ENCODE measurements at regions not wholly inside any gene's neighbourhood (a gene's known extent, or its start where the extent isn't known, plus 50 kb on each side); places are given as distances from the start of the nearest gene placed in this dataset. TPM values are rescaled to one million over a fixed set of nuclear protein-coding genes. Genes with fewer than 3 reads are reported as not detected.

GRCh38 chr3:116640109-116640508 is 69.5 kb upstream of the TUSC7 start:
- Histone ChIP-seq H3K36me3 (ENCODE audit: control insufficient read depth in 1 of 2, insufficient read depth in 2 of 2, low read depth in 1 of 2, low read length in 2 of 2) (no peaks in the 10 kb centered on the region), H3K23ac (ENCODE audit: low read length in 2 of 2) (no peak overlapping the region), H2BK5ac (ENCODE audit: low read depth, low read length, poor library complexity, severe bottlenecking) (no peak overlapping the region), H3K27me3 (ENCODE audit: control insufficient read depth in 1 of 2, insufficient read depth in 1 of 2, low read length in 2 of 2) (no peaks in the 10 kb centered on the region), H3K79me1 (replicated peaks; ENCODE audit: low read length, poor library complexity, severe bottlenecking) (no peaks in the 10 kb centered on the region), H2BK15ac (ENCODE audit: low read depth, poor library complexity, severe bottlenecking) (no peak overlapping the region), H3K4me1 (ENCODE audit: control insufficient read depth, insufficient read depth, low read depth, low read length) (no peaks in the 10 kb centered on the region), H3K4me2 (ENCODE audit: low read length, poor library complexity, severe bottlenecking) (no peak overlapping the region), H3K18ac (ENCODE audit: low read depth in 1 of 2, low read length in 2 of 2) (no peak overlapping the region), H3K14ac (ENCODE audit: low read length in 2 of 2) (no peak overlapping the region), H3K9me3 (ENCODE audit: control insufficient read depth, low read length) (no peaks in the 10 kb centered on the region), H2AFZ (ENCODE audit: low read depth, low read length) (no peak overlapping the region), H2BK120ac (ENCODE audit: low read depth, low read length) (no peak overlapping the region), H3K4me3 (ENCODE audit: insufficient read depth in 1 of 2, low read depth in 1 of 2, low read length in 2 of 2) (no peak overlapping the region), H2AK5ac (ENCODE audit: low read length, severe bottlenecking) (no peak overlapping the region), H3K9ac (ENCODE audit: low read length) (no peak overlapping the region), H3K4ac (ENCODE audit: low read depth in 1 of 2, low read length in 2 of 2) (no peak overlapping the region), H2BK12ac (ENCODE audit: low read length in 2 of 2) (no peak overlapping the region), H4K91ac (ENCODE audit: low read length) (no peak overlapping the region), H4K8ac (ENCODE audit: low read length) (no peak overlapping the region), H3K27ac (ENCODE audit: low read length, poor library complexity, severe bottlenecking) (no peak overlapping the region)
- 87% methylated on average over 3 of the region's 3 CpGs for WGBS
- DNase-seq: no peak

- Histone ChIP-seq H3K9me3 (ENCODE audit: control insufficient read depth, low read length) (no peaks in the 10 kb centered on the region), H3K14ac (ENCODE audit: low read length in 2 of 2) (no peak overlapping the region), H2BK120ac (ENCODE audit: low read depth, low read length) (no peak overlapping the region), H3K27ac (ENCODE audit: low read length, poor library complexity, severe bottlenecking) (no peak overlapping the region), H2AK5ac (ENCODE audit: low read length, severe bottlenecking) (no peak overlapping the region), H3K4me3 (ENCODE audit: insufficient read depth in 1 of 2, low read depth in 1 of 2, low read length in 2 of 2) (no peak overlapping the region), H3K23ac (ENCODE audit: low read length in 2 of 2) (no peak overlapping the region), H3K18ac (ENCODE audit: low read depth in 1 of 2, low read length in 2 of 2) (no peak overlapping the region), H3K27me3 (ENCODE audit: control insufficient read depth in 1 of 2, insufficient read depth in 1 of 2, low read length in 2 of 2) (no peaks in the 10 kb centered on the region), H2BK12ac (ENCODE audit: low read length in 2 of 2) (no peak overlapping the region), H3K9ac (ENCODE audit: low read length) (no peak overlapping the region), H2BK5ac (ENCODE audit: low read depth, low read length, poor library complexity, severe bottlenecking) (no peak overlapping the region), H3K4me1 (ENCODE audit: control insufficient read depth, insufficient read depth, low read depth, low read length) (no peaks in the 10 kb centered on the region), H2BK15ac (ENCODE audit: low read depth, poor library complexity, severe bottlenecking) (no peak overlapping the region), H4K8ac (ENCODE audit: low read length) (no peak overlapping the region), H3K79me1 (replicated peaks; ENCODE audit: low read length, poor library complexity, severe bottlenecking) (no peaks in the 10 kb centered on the region), H3K4me2 (ENCODE audit: low read length, poor library complexity, severe bottlenecking) (no peak overlapping the region), H3K36me3 (ENCODE audit: control insufficient read depth in 1 of 2, insufficient read depth in 2 of 2, low read depth in 1 of 2, low read length in 2 of 2) (no peaks in the 10 kb centered on the region), H3K4ac (ENCODE audit: low read depth in 1 of 2, low read length in 2 of 2) (no peak overlapping the region), H2AFZ (ENCODE audit: low read depth, low read length) (no peak overlapping the region), H4K91ac (ENCODE audit: low read length) (no peak overlapping the region)
- DNase-seq: no peak
Measured at GRCh38 chr3:116643001-116643400, 66.6 kb upstream of the TUSC7 start.

- H3K18ac ChIP-seq (ENCODE audit: low read depth in 1 of 2, low read length in 2 of 2): no peak overlapping the region
Measured at GRCh38 chr3:116647996-116648395, 61.6 kb upstream of the TUSC7 start.

More at GRCh38 chr3:116647996-116648395, 61.6 kb upstream of the TUSC7 start:
- no peak for DNase-seq
- no peak overlapping the region for H3K4me2 ChIP-seq (ENCODE audit: low read length, poor library complexity, severe bottlenecking)
- H3K4me3 ChIP-seq (ENCODE audit: insufficient read depth in 1 of 2, low read depth in 1 of 2, low read length in 2 of 2): no peak overlapping the region
- H2BK120ac ChIP-seq (ENCODE audit: low read depth, low read length): no peak overlapping the region
- H2AK5ac ChIP-seq (ENCODE audit: low read length, severe bottlenecking): no peak overlapping the region
- no peak overlapping the region for H2BK15ac ChIP-seq (ENCODE audit: low read depth, poor library complexity, severe bottlenecking)
- H3K27ac ChIP-seq (ENCODE audit: low read length, poor library complexity, severe bottlenecking): no peak overlapping the region
- H3K36me3 ChIP-seq (ENCODE audit: control insufficient read depth in 1 of 2, insufficient read depth in 2 of 2, low read depth in 1 of 2, low read length in 2 of 2): no peaks in the 10 kb centered on the region
- H2AFZ ChIP-seq (ENCODE audit: low read depth, low read length): no peak overlapping the region
- H3K4me1 ChIP-seq (ENCODE audit: control insufficient read depth, insufficient read depth, low read depth, low read length): no peaks in the 10 kb centered on the region
- no peaks in the 10 kb centered on the region for H3K79me1 ChIP-seq (replicated peaks; ENCODE audit: low read length, poor library complexity, severe bottlenecking)
- no peak overlapping the region for H2BK5ac ChIP-seq (ENCODE audit: low read depth, low read length, poor library complexity, severe bottlenecking)
- no peak overlapping the region for H4K91ac ChIP-seq (ENCODE audit: low read length)
- no peak overlapping the region for H3K4ac ChIP-seq (ENCODE audit: low read depth in 1 of 2, low read length in 2 of 2)
- H4K8ac ChIP-seq (ENCODE audit: low read length): no peak overlapping the region
- no peak overlapping the region for H3K9ac ChIP-seq (ENCODE audit: low read length)
- H3K14ac ChIP-seq (ENCODE audit: low read length in 2 of 2): no peak overlapping the region
- H3K23ac ChIP-seq (ENCODE audit: low read length in 2 of 2): no peak overlapping the region
- no peak overlapping the region for H2BK12ac ChIP-seq (ENCODE audit: low read length in 2 of 2)
- H3K9me3 ChIP-seq (ENCODE audit: control insufficient read depth, low read length): no peaks in the 10 kb centered on the region
- H3K27me3 ChIP-seq (ENCODE audit: control insufficient read depth in 1 of 2, insufficient read depth in 1 of 2, low read length in 2 of 2): peaks cover 0 to 6% of the 10 kb centered on the region in 2 experiments

Small RNAs in the stretch of these regions (small RNA-seq; reads per million reads assigned to genes)
- not detected for gene RN7SL582P (ENCODE audit: low read depth)

Data from mesenchymal stem cell (in vitro differentiated cells and primary cell).